GM23338 (cell line): ENCODE measurements at regions not wholly inside any gene's neighbourhood (a gene's known extent, or its start where the extent isn't known, plus 50 kb on each side); places are given as distances from the start of the nearest gene placed in this dataset.

ENCODE experiments used
- CREB1 ChIP-seq: fragments of 250-450 bp; sonication (Bioruptor Pico); IDR thresholded peaks from 2 replicates; pipeline ENCODE4 v1.5.0; 2020; ENCODE audit warnings: low read depth, mild to moderate bottlenecking, moderate library complexity
- EZH2 ChIP-seq: fragments of 200-600 bp; sonication (generic); IDR thresholded peaks from one replicate; pipeline ENCODE4 v1.8.0; 2017; ENCODE audit warnings: antibody characterized with exemption, mild to moderate bottlenecking, low read depth; ENCODE audit not compliant: unreplicated experiment
- EZH2phosphoT487 ChIP-seq: fragments of 200-600 bp; sonication (generic); IDR thresholded peaks from one replicate; pipeline ENCODE4 v1.8.1; 2018; ENCODE audit warnings: antibody characterized with exemption; ENCODE audit not compliant: unreplicated experiment
- JUNB ChIP-seq: IDR thresholded peaks from one replicate; pipeline ENCODE4 v1.6.1; 2016; ENCODE audit warnings: antibody characterized with exemption; ENCODE audit not compliant: unreplicated experiment
- POLR2AphosphoS5 ChIP-seq: IDR thresholded peaks from 2 replicates; pipeline ENCODE4 v1.6.1; 2016; ENCODE audit warnings: antibody characterized with exemption, low read depth
- ZNF114 ChIP-seq: fragments of 250-450 bp; sonication (Bioruptor Pico); IDR thresholded peaks from 2 replicates; pipeline ENCODE4 v1.5.0; 2020; ENCODE audit warnings: mild to moderate bottlenecking, moderate library complexity
- TF ChIP-seq, protein P1 (sequence below), 2 experiments: fragments of 200-600 bp in 1 of 2; sonication (generic) in 1 of 2; conservative IDR thresholded peaks; 2 replicates each; pipeline versions ENCODE4 v1.5.1 to v1.6.1; 2016 to 2017; ENCODE audit warnings: antibody characterized with exemption in 2 of 2, low read depth in 2 of 2, mild to moderate bottlenecking in 2 of 2, moderate library complexity in 1 of 2
- TF ChIP-seq, protein P2 (sequence below): IDR thresholded peaks from 2 replicates; pipeline ENCODE4 v1.6.1; 2016; ENCODE audit warnings: antibody characterized with exemption
- TF ChIP-seq, protein P3 (sequence below): IDR thresholded peaks from one replicate; pipeline ENCODE4 v1.6.1; 2018; ENCODE audit warnings: antibody characterized with exemption; ENCODE audit not compliant: unreplicated experiment

DNA sequence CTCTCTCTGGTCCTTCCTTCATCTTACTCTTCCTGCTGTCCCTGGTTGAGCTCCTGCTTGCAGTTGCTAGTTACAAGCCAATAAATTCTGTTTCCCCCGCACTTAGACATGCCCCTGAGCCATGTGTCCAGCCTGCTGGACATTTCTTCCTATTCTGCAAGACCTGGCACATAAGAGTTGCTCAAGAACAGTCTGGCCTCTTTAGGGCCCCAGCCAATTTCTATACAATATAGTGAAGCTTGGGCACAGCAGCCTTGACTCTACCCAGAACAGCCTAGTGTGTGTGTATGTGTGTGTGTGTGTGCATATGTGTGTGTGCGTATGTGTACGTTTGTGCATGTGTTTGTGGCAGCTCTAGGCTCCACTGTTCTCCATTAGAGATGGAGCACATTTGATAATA is 276.0 kb downstream of the CYRIA start:
- TF ChIP-seq, protein P1, sequence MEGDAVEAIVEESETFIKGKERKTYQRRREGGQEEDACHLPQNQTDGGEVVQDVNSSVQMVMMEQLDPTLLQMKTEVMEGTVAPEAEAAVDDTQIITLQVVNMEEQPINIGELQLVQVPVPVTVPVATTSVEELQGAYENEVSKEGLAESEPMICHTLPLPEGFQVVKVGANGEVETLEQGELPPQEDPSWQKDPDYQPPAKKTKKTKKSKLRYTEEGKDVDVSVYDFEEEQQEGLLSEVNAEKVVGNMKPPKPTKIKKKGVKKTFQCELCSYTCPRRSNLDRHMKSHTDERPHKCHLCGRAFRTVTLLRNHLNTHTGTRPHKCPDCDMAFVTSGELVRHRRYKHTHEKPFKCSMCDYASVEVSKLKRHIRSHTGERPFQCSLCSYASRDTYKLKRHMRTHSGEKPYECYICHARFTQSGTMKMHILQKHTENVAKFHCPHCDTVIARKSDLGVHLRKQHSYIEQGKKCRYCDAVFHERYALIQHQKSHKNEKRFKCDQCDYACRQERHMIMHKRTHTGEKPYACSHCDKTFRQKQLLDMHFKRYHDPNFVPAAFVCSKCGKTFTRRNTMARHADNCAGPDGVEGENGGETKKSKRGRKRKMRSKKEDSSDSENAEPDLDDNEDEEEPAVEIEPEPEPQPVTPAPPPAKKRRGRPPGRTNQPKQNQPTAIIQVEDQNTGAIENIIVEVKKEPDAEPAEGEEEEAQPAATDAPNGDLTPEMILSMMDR (conservative IDR thresholded peaks at IDR 0.05; ENCODE audit: low read depth in 2 of 2), result no peak
- TF ChIP-seq POLR2AphosphoS5, result no peak
- TF ChIP-seq EZH2, result no peak
- TF ChIP-seq, protein P2, sequence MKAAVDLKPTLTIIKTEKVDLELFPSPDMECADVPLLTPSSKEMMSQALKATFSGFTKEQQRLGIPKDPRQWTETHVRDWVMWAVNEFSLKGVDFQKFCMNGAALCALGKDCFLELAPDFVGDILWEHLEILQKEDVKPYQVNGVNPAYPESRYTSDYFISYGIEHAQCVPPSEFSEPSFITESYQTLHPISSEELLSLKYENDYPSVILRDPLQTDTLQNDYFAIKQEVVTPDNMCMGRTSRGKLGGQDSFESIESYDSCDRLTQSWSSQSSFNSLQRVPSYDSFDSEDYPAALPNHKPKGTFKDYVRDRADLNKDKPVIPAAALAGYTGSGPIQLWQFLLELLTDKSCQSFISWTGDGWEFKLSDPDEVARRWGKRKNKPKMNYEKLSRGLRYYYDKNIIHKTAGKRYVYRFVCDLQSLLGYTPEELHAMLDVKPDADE, result no peak
- TF ChIP-seq, protein P3, sequence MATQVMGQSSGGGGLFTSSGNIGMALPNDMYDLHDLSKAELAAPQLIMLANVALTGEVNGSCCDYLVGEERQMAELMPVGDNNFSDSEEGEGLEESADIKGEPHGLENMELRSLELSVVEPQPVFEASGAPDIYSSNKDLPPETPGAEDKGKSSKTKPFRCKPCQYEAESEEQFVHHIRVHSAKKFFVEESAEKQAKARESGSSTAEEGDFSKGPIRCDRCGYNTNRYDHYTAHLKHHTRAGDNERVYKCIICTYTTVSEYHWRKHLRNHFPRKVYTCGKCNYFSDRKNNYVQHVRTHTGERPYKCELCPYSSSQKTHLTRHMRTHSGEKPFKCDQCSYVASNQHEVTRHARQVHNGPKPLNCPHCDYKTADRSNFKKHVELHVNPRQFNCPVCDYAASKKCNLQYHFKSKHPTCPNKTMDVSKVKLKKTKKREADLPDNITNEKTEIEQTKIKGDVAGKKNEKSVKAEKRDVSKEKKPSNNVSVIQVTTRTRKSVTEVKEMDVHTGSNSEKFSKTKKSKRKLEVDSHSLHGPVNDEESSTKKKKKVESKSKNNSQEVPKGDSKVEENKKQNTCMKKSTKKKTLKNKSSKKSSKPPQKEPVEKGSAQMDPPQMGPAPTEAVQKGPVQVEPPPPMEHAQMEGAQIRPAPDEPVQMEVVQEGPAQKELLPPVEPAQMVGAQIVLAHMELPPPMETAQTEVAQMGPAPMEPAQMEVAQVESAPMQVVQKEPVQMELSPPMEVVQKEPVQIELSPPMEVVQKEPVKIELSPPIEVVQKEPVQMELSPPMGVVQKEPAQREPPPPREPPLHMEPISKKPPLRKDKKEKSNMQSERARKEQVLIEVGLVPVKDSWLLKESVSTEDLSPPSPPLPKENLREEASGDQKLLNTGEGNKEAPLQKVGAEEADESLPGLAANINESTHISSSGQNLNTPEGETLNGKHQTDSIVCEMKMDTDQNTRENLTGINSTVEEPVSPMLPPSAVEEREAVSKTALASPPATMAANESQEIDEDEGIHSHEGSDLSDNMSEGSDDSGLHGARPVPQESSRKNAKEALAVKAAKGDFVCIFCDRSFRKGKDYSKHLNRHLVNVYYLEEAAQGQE, result no peak
- no peak for TF ChIP-seq EZH2phosphoT487
- no peak for TF ChIP-seq JUNB
- no peak for TF ChIP-seq CREB1
- TF ChIP-seq ZNF114, result no peak
